Bronchial epithelial cell (primary cell): ENCODE measurements at regions not wholly inside any gene's neighbourhood (a gene's known extent, or its start where the extent isn't known, plus 50 kb on each side); places are given as distances from the start of the nearest gene placed in this dataset.

Source experiments
- DNase-seq: peaks from one replicate; pipeline ENCODE4 v3.0.0-alpha.2; 2010; ENCODE audit warnings: low read depth
- FAIRE-seq: peaks from 2 replicates; lab custom pipeline; 2011; peaks lifted over from hg19 to GRCh38; lab: Jason Lieb, UNC
- H3K27me3 ChIP-seq: 2 replicates; pipeline ENCODE4 v1.5.1; 2011; ENCODE audit warnings: low read length; ENCODE audit not compliant: control insufficient read depth, insufficient read depth
- H3K36me3 ChIP-seq: 2 replicates; pipeline ENCODE4 v1.5.1; 2011; ENCODE audit warnings: low read length; ENCODE audit not compliant: control insufficient read depth, insufficient read depth
- H3K4me3 ChIP-seq: 2 replicates; pipeline ENCODE4 v1.5.1; 2011; ENCODE audit warnings: mild to moderate bottlenecking, low read depth, low read length, control low read depth
- CTCF ChIP-seq: IDR thresholded peaks from 2 replicates; pipeline ENCODE4 v1.5.1; 2011; ENCODE audit warnings: mild to moderate bottlenecking, moderate library complexity, low read length, control low read depth, inconsistent platforms; ENCODE audit not compliant: insufficient read depth, severe bottlenecking

GRCh38 chr21:26776310-26777021 lies 68.7 kb downstream of the ADAMTS1 start:
- DNase-seq (peak; percentile 53), FAIRE-seq (no peak)
- no peak for TF ChIP-seq CTCF
- Histone ChIP-seq H3K4me3 (no peak overlapping the region), H3K36me3 (no peaks in the 10 kb centered on the region), H3K27me3 (no peaks in the 10 kb centered on the region)

- FAIRE-seq (no peak), DNase-seq (no peak)
- Histone ChIP-seq H3K27me3 (no peaks in the 10 kb centered on the region), H3K4me3 (no peak overlapping the region), H3K36me3 (no peaks in the 10 kb centered on the region)
- TF ChIP-seq CTCF = no peak
Observed at GRCh38 chr21:26773058-26773457, 72.2 kb downstream of the ADAMTS1 start.

- no peaks in the 10 kb centered on the region for H3K27me3 ChIP-seq
- no peaks in the 10 kb centered on the region for H3K36me3 ChIP-seq
- FAIRE-seq = no peak
- peak; percentile 43 for DNase-seq
- no peak overlapping the region for H3K4me3 ChIP-seq
- peak; percentile 40 for TF ChIP-seq CTCF
Observed at GRCh38 chr21:26769613-26770188, 75.5 kb downstream of the ADAMTS1 start.

- no peaks in the 10 kb centered on the region for H3K36me3 ChIP-seq
- no peak for TF ChIP-seq CTCF
- H3K27me3 ChIP-seq = no peaks in the 10 kb centered on the region
- no peak for DNase-seq
- H3K4me3 ChIP-seq = no peak overlapping the region
- FAIRE-seq = no peak
Observed at GRCh38 chr21:26766826-26767325, 78.3 kb downstream of the ADAMTS1 start.

- no peak for TF ChIP-seq CTCF
- no peaks in the 10 kb centered on the region for H3K36me3 ChIP-seq
- H3K27me3 ChIP-seq = no peaks in the 10 kb centered on the region
- no peak overlapping the region for H3K4me3 ChIP-seq
- DNase-seq = no peak
- no peak for FAIRE-seq
Observed at GRCh38 chr21:26761174-26761915, 83.9 kb downstream of the ADAMTS1 start.
